Activated T-helper 1 cell treated with anti-CD3 and anti-CD28 coated beads, Interleukin-2, amount 50 U/mL, for 16 hours (primary cell): ENCODE measurements at regions not wholly inside any gene's neighbourhood (a gene's known extent, or its start where the extent isn't known, plus 50 kb on each side); places are given as distances from the start of the nearest gene placed in this dataset.
"Not testable (repeated sequence)": the region's sequence is repeated elsewhere in the genome, so short reads cannot be mapped to it uniquely, and the experiment has no call there.

ENCODE experiments used
- DNase-seq, 2 donors: peaks; one replicate each; pipeline ENCODE4 v3.0.0-alpha.2; 2020; ENCODE audit warnings: low read depth in 1 of 2, low spot score in 1 of 2

DNA sequence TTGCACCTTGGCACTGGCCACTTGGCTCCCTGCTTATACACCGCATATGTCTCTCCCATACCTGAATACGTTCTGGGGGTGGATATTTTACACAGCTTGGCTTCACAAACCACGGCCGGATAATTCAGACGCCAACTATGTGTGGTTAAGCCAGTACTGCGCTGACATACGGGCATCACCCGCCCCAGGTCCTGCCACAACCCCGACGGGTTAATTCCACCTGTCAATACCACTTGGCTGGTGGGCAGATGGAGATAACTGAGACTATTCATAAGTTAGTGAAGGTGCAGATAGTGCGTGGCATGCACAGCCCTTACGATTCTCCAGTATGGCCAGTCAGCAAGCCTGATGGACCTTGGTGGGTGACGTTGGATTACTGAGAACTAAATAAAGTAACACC is 696.3 kb upstream of the AGA start:
- no peak for DNase-seq

GRCh38 chr4:178140326-178140915 is 698.2 kb upstream of the AGA start:
- DNase-seq, result no peak

DNA sequence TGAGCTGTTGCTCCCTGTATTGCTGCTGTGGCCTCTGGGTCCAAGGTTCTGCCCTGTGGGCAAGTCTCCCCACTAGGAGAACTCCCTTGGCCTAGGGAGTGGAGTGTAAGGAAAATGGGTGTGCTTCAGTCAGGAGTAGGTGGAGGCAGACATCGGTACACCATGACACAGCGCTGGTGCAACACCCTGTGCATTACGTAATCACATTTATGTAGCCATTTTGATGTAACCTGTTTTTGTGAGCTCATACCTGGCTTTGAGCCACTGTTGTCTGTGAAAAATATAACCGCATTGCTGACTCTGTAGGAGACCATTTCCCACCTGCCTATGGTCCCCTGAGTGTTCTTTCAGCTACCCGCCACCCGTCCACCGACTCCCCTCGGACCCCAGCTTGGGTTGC is 700.5 kb upstream of the AGA start:
- DNase-seq, result no peak

- DNase-seq, result no peak
These were observed 705.9 kb upstream of the AGA start for GRCh38 chr4:178148106-178148505.

DNA sequence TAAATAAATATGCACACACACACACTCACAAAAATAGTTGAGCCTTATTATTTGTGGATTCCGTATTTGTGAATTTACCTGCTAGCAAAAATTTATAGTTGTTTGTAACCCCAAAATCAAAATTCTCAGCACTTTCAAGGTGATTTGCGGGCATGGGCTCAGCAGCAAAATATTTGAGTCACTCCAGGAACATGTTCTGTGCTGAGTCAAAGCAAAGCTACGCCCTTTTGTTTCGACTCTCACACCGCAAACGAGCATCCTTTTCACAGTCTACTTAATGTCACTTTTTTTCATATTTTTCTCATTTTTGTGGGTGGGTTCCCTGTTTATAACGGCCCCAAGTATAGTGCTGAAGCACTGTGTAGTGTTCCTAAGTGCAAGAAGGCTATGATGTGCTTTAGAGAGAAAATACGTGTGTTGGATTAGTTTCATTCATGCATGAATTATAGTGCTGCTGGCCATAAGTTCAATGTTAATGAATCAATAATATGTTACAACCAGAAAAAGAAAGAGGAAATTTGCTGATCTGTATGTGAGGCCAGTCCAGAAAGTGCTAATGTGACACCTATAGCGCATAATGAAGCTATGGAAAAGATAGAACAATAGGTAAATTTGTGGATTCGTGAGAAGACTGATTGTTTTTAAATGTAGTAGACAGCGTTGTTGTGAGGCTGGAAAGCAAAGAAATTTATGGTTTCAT is 723.2 kb upstream of the AGA start:
- DNase-seq, result no peak

DNA sequence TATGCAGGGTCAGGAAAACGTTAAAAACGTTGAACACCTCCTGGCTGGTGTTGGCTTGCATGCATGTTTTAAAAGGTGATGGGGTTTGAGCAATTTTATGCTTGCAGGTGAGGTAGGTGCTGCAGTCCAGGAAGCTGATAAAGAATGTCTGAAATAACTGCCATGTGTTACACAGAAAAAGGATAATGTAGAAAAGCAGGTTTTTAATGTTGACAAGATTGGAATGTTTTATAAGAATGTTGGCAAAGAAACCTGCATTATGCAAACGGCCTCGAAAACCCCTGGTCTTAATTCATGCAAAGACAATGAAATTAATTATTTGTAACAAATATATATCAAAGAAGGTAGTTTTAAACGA is 723.7 kb upstream of the AGA start:
- DNase-seq, result no peak

GRCh38 chr4:178173771-178174170 is 731.5 kb upstream of the AGA start:
- no peak for DNase-seq

- no peak for DNase-seq
These were observed 732.5 kb upstream of the AGA start for GRCh38 chr4:178174756-178175155.

- DNase-seq, result no peak
These were observed 743.3 kb upstream of the AGA start for GRCh38 chr4:178185517-178185916.

DNA sequence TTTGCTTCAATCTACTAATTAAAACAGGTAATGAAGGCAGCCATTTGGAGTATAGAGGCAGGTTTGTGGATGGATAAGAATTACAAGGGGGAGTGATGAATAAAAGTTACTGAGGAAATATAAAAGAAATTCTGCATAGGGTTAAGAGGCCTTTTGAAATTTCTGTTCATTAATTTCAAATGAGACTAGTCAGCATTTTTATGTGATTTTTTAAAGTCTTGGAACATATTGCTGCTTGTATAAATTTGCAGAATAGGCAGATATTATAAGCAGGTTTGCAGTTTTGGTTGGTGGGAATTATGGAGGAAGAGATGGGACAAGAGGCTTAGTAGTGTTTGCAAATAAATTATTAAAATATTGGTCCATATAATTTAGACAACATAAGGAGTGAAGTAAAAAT is 750.4 kb upstream of the AGA start:
- DNase-seq, result no peak

- DNase-seq, result no peak
These were observed 754.6 kb upstream of the AGA start for GRCh38 chr4:178196751-178197374.

GRCh38 chr4:178198691-178199090 is 756.5 kb upstream of the AGA start:
- no peak for DNase-seq

- no peak for DNase-seq
These were observed 760.2 kb upstream of the AGA start for GRCh38 chr4:178202422-178202821.

DNA sequence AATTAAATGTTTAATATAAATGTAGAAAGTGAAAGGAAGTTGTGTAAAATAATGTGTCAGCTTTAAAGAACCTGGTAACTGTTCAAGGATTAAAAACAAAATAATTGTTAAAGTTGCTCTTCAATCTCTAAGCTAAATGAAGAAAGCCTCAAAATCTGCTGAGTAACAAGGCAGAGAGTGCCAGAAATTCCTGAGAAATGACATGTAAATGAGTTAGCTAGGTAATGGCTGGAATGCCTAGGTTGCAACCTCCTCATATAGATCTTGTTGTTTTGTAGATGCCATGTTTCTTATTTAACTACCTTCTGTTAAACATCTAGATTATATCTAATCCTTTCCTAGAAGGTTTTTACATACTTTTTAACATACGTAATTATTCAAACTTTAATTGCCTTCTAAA is 763.6 kb upstream of the AGA start:
- no peak for DNase-seq

- DNase-seq, result no peak
These were observed 773.1 kb upstream of the AGA start for GRCh38 chr4:178215309-178215708.

- DNase-seq, result no peak
These were observed 773.5 kb upstream of the AGA start for GRCh38 chr4:178215763-178216162.

DNA sequence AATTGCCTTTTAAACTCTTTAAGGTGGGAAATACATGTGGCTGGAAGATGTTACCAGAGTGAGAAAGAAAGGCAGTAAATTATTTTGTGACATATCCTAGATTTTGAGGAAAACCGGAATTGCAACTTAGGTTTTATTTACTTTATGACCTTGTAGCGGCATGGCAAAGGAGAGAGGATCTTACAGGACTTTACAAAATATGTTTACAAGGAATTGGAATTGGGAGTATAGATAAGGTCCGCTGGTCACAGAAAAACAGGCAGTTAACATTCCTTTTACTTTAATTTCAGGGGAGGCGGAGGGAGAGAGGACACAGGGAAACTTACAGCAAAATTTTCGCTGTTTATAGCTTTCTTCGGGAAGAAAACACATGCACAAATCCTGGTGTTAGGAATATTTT is 784.2 kb upstream of the AGA start:
- DNase-seq, result not testable (repeated sequence)

DNA sequence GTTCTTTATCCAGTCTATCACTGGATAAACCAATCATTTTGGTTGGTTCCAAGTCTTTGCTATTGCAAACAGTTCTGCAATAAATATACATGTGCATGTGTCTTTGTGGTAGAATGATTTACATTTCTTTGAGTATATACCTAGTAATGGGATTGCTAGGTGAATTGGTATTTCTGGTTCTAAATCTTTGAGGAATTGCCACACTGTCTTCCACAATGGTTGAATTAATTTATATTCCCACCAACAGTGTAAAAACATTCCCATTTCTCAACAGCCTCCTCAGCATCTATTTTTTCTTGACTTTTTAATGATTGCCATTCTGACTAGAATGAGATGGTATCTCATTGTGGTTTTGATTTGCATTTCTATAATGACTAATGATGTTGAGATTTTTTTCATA is 791.7 kb upstream of the AGA start:
- no peak for DNase-seq

GRCh38 chr4:178240891-178241290 is 798.7 kb upstream of the AGA start:
- no peak for DNase-seq

DNA sequence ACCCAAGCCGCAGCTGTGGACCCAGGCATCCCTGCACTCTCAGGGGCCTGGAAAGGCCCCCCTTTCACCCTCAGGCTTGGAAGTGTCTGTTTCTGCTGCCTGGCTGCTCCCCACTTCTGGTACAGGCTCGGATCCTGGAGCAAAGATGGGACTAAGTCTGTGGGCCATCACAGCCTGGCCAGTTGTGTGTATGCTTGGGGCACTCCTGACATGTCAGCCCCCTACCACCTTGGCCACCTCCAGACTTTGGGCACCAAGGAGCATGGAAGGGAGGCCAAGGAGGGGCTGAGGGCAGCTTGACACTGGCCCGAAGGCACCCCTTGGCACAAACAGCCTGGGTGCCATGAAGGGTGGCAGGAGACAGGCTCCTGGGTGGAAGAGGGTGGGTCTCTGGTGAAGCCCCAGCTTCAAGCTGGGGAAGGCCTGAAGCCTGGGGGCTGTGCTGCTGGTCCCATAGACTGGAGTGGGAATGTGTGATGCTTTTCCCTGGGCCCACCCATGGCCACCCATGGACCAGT is 799.4 kb upstream of the AGA start:
- no peak for DNase-seq

GRCh38 chr4:178242655-178243054 is 800.4 kb upstream of the AGA start:
- no peak for DNase-seq

- no peak for DNase-seq
These were observed 802.5 kb upstream of the AGA start for GRCh38 chr4:178244785-178245184.

DNA sequence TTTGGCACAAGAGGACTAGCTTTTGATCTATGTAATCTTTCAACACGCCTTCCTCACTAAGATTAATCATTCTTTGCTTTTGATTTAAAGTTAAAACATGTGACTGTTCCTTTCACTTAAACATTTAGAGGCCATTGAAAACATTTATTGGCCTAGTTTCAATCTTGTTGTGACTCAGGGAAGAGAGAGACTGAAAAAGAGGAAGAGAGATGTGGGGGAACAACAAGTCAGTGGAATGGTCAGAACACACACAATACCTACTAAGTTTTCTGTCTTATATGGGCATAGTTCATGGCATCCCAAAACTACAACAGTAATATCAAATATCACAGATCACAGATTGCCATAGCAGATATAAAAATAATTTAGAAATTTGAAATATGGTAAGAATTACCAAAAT is 812.9 kb upstream of the AGA start:
- DNase-seq, result no peak
